Fibroblast of pulmonary artery (primary cell): ENCODE measurements at regions not wholly inside any gene's neighbourhood (a gene's known extent, or its start where the extent isn't known, plus 50 kb on each side); places are given as distances from the start of the nearest gene placed in this dataset.

Source experiments
- DNase-seq: peaks from one replicate; pipeline ENCODE4 v3.0.0-alpha.2; 2010; ENCODE audit warnings: low read depth
- H3K4me3 ChIP-seq: replicated peaks from 2 replicates; pipeline ENCODE4 v1.5.1; 2011; ENCODE audit warnings: low read depth, mild to moderate bottlenecking, control low read depth, low read length, moderate library complexity
- TF ChIP-seq, protein P1 (sequence below): IDR thresholded peaks from 2 replicates; pipeline ENCODE4 v1.5.1; 2011; ENCODE audit warnings: mild to moderate bottlenecking, control low read depth, low read length, inconsistent platforms; ENCODE audit errors: missing control alignments

DNA sequence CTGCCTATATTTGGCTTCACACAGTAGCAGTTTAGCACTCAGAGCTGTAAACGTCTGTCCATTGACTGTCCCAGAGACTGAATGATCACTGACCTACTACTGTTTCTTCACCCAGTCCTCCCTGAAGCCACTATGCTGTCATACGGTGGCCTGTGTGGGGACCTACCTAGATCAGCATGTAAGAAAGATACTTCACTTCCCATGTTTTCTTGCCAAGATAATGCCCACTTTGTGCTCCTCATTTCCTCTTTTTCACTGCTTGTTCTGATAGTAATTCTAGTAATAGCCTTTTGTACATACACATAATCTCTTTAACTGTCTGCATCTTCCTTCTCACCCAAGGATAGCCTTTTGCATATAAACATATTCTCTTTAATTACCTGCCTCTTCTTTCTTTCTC, 109.9 kb upstream of the TIAM2 start:
- no peak for DNase-seq
- no peak overlapping the region for H3K4me3 ChIP-seq
- TF ChIP-seq, protein P1, sequence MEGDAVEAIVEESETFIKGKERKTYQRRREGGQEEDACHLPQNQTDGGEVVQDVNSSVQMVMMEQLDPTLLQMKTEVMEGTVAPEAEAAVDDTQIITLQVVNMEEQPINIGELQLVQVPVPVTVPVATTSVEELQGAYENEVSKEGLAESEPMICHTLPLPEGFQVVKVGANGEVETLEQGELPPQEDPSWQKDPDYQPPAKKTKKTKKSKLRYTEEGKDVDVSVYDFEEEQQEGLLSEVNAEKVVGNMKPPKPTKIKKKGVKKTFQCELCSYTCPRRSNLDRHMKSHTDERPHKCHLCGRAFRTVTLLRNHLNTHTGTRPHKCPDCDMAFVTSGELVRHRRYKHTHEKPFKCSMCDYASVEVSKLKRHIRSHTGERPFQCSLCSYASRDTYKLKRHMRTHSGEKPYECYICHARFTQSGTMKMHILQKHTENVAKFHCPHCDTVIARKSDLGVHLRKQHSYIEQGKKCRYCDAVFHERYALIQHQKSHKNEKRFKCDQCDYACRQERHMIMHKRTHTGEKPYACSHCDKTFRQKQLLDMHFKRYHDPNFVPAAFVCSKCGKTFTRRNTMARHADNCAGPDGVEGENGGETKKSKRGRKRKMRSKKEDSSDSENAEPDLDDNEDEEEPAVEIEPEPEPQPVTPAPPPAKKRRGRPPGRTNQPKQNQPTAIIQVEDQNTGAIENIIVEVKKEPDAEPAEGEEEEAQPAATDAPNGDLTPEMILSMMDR = no peak

DNA sequence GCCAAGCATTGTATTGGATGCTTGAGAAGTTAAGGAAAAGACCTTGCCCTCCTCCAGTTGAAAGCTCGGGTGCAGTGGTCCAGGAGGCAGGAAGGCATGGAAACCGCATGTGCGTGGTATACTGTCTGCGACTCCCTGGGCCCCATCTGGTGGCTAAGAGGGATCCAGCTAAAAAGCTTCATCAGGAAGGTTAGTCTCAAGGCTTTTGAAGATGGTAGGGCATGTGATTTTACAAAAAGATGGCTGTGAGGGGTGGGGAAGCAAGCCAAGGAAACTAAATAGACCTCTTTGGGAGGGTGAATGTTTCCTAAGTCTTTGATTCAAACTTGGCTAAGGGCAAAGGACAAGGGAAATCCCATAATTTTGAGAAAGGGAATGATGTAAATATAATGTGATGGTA, 109.1 kb upstream of the TIAM2 start:
- TF ChIP-seq, protein P1 = no peak
- no peak overlapping the region for H3K4me3 ChIP-seq
- DNase-seq = no peak

DNA sequence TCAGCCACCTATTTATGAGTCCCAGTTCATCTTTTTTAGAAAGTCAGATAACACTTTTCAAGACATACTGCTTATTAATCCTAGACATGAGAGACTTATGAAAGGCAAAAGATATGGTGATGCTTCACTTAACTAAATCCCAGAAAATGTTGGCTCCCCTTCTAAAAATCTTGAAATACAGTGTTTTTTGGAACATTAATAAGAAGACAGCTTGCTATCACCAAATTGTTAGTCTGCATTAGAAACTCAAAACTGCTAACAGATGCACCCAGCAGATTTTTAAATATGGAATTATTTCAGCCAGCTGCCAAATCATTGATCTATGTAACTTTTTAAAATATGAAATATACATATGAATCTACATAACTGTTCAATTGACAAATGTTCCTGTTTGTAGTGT, 108.6 kb upstream of the TIAM2 start:
- no peak overlapping the region for H3K4me3 ChIP-seq
- TF ChIP-seq, protein P1 = no peak

DNA sequence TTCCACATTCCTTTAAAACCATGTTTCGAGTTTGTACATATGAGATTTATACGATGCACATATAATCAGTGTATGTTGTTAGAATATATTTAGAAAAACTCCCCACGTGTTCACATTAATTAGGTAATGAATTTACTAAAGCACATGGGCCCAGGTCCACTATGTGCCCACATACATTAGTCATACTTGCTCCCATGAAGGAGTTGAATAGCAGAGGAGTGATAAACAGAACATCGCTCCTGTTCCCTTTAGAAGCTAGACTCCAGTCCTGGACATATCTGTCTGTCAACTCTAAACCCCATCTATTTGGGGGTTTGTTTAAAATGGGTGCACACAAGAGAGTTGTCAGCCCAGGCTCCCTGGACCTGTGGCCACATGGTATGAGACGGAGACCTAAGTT, 108.1 kb upstream of the TIAM2 start:
- TF ChIP-seq, protein P1 = no peak
- no peak for DNase-seq
- no peak overlapping the region for H3K4me3 ChIP-seq

More for the DNA sequence above, 108.6 kb upstream of the TIAM2 start:
- DNase-seq = no peak

DNA sequence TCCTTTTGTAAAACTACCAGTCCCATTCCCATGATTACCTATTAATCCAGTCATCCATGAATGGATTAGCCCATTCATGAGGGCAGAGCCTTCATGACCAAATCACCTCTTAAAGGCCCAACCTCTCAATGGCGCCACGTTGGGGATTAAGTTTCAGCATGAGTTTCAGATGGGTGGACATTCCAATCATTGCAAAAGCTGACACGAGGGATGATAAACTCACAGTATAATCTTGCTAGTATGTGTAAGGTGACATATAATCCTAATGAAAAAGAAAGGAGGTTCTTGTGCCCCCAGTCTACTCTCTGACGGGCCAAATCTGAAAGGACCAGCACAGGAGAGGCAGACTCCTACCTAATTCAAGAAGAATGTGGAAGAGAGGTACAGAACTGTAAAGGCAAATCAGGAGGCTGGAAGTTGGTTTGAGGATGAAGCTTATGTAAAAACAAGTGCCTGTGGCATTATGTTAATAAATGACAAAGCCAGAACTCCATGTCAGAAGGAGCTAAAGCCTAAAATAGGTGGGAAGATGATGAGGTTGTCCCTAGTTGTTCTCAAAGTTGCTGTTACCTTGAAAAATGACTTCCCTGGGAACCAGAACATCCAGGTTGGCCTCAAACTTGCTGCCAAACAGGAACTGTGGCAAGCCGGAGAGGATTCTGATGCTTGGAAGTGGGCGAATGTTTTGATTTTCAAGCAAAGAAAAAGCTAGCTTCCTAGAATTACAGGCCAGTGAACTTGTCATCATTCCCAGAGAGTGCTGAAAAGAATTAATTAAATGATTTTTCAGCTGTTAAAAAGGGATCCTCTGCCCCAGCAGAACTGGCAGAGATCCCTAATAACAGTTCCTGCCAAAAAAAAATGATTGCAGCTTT, 106.5 kb upstream of the TIAM2 start:
- H3K4me3 ChIP-seq = no peak overlapping the region
- no peak for DNase-seq
- TF ChIP-seq, protein P1 = no peak

DNA sequence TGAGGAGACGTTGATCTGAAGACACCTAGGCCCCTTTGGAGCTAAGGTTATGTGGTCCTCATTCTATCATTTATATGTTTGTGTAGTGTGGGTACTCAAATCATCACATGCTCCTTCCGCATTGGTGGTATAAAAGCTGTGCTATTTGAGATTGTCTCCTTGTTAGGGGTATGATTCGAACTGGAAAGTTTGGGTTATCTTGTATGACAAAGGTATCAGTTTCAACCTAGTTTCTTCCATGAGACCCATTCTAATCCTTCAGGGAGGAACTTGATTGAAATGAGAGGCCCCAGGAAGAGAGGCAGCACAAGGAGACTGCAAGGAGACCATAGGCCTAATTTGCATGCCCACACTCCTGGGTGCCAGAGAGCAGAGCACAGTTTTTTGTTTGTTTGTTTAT, 104.2 kb upstream of the TIAM2 start:
- no peak overlapping the region for H3K4me3 ChIP-seq
- TF ChIP-seq, protein P1 = no peak
- no peak for DNase-seq

DNA sequence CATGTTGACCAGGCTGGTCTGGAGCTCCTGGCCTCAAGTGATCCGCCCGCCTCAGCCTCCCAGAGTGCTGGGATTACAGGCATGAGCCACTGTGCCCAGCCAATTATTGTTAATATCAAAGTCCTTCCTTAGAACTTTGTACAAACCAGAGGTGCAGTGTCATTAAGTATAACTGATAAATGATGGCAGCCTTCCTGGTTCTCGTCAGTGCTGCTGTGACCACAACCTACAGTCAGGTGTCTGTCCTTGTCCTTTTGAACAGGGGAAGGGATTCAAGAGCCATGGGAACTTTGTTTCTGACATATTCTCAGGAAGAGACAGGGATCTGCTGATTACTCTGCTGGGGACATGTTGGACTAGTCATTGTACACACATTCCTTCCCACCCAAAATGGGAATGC, 103.2 kb upstream of the TIAM2 start:
- H3K4me3 ChIP-seq = no peak overlapping the region
- TF ChIP-seq, protein P1 = no peak
- DNase-seq = no peak
